Spleen (tissue), 7 donors: ENCODE measurements at regions not wholly inside any gene's neighbourhood (a gene's known extent, or its start where the extent isn't known, plus 50 kb on each side); places are given as distances from the start of the nearest gene placed in this dataset.

Experiments used
- POLR2AphosphoS5 ChIP-seq, 3 donors: sonication (generic); formaldehyde crosslinking; IDR thresholded peaks; one replicate each; pipeline ENCODE4 v1.5.1; 2017; ENCODE audit warnings: antibody characterized with exemption in 3 of 3
- TF ChIP-seq, protein P1 (sequence below), 11 experiments: fragments of 200-600 bp in 7 of 11; fragments of 450-650 bp in 4 of 11; sonication (generic) in 4 of 11; IDR thresholded peaks in 8 of 11; conservative IDR thresholded peaks in 3 of 11; 1 replicate in 7 of 11; 2 replicates in 4 of 11; pipeline versions ENCODE4 v1.4.0 to v1.8.0; 2016 to 2021; ENCODE audit warnings: antibody characterized with exemption in 11 of 11, inconsistent platforms in 4 of 11, mild to moderate bottlenecking in 1 of 11
- donor health status: DM: no; HTN: no; CAD: no; lungs with moderate emphysema.
- donor health status: DM: no; HTN: no; CAD: no.
- donor health status: DM: no; HTN: no; CAD: no.

DNA sequence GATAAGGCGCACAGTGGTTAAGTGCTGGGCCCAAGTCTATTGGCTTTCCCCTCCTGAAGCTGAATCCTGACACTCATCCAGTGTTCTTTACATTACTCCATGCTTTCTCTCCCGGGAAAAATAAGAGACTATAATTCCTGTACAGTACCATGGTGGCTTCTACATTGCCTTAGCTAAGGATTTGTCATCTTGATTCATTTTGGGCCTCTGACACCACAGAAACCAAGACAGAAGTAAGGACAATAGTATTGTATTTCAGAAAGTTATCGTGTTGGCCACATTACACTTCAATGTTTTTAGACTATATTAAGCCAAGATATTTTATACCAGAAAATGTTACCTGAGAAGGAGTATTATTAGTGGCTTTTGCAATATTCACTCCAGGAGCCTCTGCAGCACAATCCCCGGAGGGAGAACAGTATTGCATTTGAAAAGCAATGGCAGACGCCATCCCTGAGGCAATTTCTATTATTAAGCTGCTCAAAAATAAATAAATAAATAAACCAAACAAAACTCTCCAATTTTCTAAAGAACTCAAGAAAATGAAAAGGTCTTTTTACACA, 267.9 kb downstream of the ENC1 start:
- TF ChIP-seq, protein P1, sequence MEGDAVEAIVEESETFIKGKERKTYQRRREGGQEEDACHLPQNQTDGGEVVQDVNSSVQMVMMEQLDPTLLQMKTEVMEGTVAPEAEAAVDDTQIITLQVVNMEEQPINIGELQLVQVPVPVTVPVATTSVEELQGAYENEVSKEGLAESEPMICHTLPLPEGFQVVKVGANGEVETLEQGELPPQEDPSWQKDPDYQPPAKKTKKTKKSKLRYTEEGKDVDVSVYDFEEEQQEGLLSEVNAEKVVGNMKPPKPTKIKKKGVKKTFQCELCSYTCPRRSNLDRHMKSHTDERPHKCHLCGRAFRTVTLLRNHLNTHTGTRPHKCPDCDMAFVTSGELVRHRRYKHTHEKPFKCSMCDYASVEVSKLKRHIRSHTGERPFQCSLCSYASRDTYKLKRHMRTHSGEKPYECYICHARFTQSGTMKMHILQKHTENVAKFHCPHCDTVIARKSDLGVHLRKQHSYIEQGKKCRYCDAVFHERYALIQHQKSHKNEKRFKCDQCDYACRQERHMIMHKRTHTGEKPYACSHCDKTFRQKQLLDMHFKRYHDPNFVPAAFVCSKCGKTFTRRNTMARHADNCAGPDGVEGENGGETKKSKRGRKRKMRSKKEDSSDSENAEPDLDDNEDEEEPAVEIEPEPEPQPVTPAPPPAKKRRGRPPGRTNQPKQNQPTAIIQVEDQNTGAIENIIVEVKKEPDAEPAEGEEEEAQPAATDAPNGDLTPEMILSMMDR (IDR thresholded peaks at IDR 0.05 in 8 of 11, conservative IDR thresholded peaks at IDR 0.05 in 3 of 11), result no peak
- no peak for TF ChIP-seq POLR2AphosphoS5 (IDR thresholded peaks at IDR 0.05)
